Neuron (in vitro differentiated cells): ENCODE measurements at regions not wholly inside any gene's neighbourhood (a gene's known extent, or its start where the extent isn't known, plus 50 kb on each side); places are given as distances from the start of the nearest gene placed in this dataset.

ENCODE experiments used
- H2AFZ ChIP-seq: one replicate; pipeline ENCODE4 v1.6.1; 2013; ENCODE audit warnings: low read depth, mild to moderate bottlenecking, inconsistent platforms, low read length, moderate library complexity
- H3K27me3 ChIP-seq: one replicate; pipeline ENCODE4 v1.6.1; 2013; ENCODE audit warnings: low read length; ENCODE audit not compliant: insufficient read depth
- H3K36me3 ChIP-seq: one replicate; pipeline ENCODE4 v1.6.1; 2013; ENCODE audit warnings: low read length; ENCODE audit not compliant: insufficient read depth
- H3K4me1 ChIP-seq: one replicate; pipeline ENCODE4 v1.6.1; 2013; ENCODE audit warnings: low read length; ENCODE audit not compliant: insufficient read depth
- H3K4me3 ChIP-seq: 2 replicates; pipeline ENCODE4 v1.5.1; 2013; ENCODE audit warnings: mild to moderate bottlenecking, low read length, moderate library complexity
- H3K9me3 ChIP-seq: one replicate; pipeline ENCODE4 v1.6.1; 2013; ENCODE audit warnings: low read length

DNA sequence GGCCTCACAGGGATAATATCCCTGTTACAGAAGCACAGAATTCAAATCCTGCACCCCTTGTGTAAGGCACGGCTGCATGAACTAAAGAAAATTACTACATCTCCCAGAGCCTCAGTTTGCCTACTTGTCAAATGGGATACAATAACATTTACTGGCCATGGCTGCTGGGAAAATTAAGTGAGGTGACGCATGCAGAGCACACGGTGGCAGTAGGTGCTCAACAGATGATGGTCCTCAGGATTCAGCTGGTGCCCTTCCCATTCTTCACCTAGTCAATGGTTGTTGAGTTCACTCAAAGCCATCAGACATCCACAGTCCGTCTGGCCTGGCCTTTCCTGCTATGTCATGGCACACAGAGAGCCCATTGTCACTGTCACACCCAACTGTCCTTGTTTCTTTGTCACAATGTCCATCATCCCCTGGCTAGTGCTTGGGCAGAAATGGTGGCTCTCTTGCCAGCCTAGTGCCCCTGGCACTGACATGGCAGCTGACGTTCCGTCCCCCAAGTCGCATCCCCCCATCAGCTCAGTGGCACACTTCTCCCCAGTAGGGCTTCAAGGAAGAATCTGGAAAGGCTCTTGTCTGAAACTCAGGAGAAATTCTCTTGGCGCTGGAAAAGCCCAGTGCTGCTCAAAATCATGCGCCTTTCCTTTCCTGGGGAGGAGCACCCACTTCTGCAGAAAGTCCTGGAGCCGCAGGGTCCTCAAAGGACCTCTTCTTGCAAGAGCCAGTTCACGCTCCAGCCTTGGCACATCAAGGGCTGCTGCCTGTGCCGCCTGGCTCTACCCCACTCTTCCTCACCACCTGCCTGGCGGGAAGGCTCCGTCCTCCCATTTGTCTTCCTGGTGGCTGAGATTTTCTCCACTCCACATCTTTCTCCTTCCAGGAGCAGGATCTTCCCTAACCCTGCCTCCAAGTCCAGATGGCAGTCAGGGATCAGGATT is 55.9 kb upstream of the SLC66A3 start:
- Histone ChIP-seq H3K9me3 (no peaks in the 10 kb centered on the region), H3K4me3 (no peak overlapping the region), H2AFZ (no peak overlapping the region), H3K27me3 (peaks cover 7% of the 10 kb centered on the region), H3K4me1 (no peaks in the 10 kb centered on the region), H3K36me3 (no peaks in the 10 kb centered on the region)

GRCh38 chr2:11100130-11100529 is 55.1 kb upstream of the SLC66A3 start:
- Histone ChIP-seq H3K4me3 (no peak overlapping the region), H2AFZ (no peak overlapping the region), H3K27me3 (peaks cover 5% of the 10 kb centered on the region), H3K9me3 (no peaks in the 10 kb centered on the region), H3K4me1 (no peaks in the 10 kb centered on the region), H3K36me3 (no peaks in the 10 kb centered on the region)

DNA sequence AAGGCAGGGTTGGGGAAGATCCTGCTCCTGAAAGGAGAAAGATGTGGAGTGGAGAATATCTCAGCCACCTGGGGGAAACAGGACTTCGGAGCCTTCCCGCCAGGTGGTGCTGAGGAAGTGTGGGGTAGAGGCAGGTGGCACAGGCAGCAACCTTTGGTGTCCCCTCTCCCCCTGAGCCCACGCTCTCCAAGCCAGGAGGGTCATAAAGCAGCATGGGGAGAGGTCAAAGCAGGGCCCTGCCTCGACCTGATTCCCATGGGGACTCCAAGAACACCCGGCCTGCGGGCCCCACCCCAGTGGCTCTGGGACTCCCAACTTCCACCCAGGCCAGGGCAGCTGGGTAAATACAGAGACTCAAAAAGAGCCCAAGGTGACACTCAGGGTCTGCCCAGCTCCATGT is 54.3 kb upstream of the SLC66A3 start:
- peaks cover 4% of the 10 kb centered on the region for H3K27me3 ChIP-seq
- H2AFZ ChIP-seq = no peak overlapping the region
- no peaks in the 10 kb centered on the region for H3K9me3 ChIP-seq

DNA sequence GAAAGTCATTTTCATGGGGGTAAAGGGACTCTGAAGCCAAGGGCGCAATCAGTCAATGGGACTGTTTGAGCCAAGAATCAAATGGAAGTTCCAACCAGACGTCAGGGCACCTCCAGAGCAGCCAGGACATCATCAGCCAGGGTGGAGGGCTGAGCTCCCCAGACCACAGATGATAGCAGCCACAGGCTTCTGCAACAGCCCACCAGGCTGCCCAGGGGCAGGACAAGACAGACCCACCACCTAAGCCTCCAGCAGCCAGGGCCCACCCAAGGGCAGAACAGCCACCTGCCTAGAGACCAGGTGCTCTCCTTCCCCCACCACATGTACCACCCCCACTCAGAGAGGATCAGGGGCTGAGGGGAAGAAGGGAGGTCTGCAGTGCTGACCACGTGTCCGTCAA is 53.8 kb upstream of the SLC66A3 start:
- Histone ChIP-seq H3K9me3 (no peaks in the 10 kb centered on the region), H2AFZ (no peak overlapping the region), H3K27me3 (peaks cover 4% of the 10 kb centered on the region), H3K4me1 (no peaks in the 10 kb centered on the region), H3K4me3 (no peak overlapping the region), H3K36me3 (no peaks in the 10 kb centered on the region)

More for the DNA sequence above, 54.3 kb upstream of the SLC66A3 start:
- H3K4me1 ChIP-seq = no peaks in the 10 kb centered on the region
- no peaks in the 10 kb centered on the region for H3K36me3 ChIP-seq
- H3K4me3 ChIP-seq = no peak overlapping the region

DNA sequence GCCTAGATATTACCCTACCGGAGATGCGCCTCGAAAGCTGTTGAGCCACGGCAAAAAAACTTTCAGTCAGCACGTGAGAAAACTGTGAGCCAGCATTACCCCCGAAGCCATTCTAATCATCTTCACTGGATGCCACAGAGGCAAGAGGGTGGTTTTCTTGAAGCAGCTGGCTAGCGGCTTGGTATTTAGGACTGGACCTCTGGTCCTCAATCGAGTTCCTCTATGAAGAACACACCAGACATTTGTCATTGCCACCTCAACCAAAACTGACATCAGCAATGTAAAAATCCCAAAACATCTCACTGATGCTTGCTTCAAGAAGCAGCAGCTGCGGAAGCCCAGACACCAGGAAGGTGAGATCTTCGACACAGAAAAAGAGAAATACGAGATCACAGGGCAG is 52.8 kb upstream of the SLC66A3 start:
- H3K9me3 ChIP-seq = no peaks in the 10 kb centered on the region
- no peaks in the 10 kb centered on the region for H3K4me1 ChIP-seq
- H3K27me3 ChIP-seq = peaks cover 4% of the 10 kb centered on the region
- no peak overlapping the region for H2AFZ ChIP-seq
- no peak overlapping the region for H3K4me3 ChIP-seq
- H3K36me3 ChIP-seq = no peaks in the 10 kb centered on the region

GRCh38 chr2:11102956-11103860 is 52.1 kb upstream of the SLC66A3 start:
- Histone ChIP-seq H3K27me3 (peaks cover 4% of the 10 kb centered on the region), H2AFZ (no peak overlapping the region), H3K36me3 (no peaks in the 10 kb centered on the region), H3K4me3 (no peak overlapping the region), H3K9me3 (no peaks in the 10 kb centered on the region), H3K4me1 (no peaks in the 10 kb centered on the region)

GRCh38 chr2:11103984-11104793 is 51.1 kb upstream of the SLC66A3 start:
- Histone ChIP-seq H3K36me3 (no peaks in the 10 kb centered on the region), H3K4me1 (no peaks in the 10 kb centered on the region), H3K27me3 (peaks cover 4% of the 10 kb centered on the region), H2AFZ (no peak overlapping the region), H3K4me3 (no peak overlapping the region), H3K9me3 (no peaks in the 10 kb centered on the region)

DNA sequence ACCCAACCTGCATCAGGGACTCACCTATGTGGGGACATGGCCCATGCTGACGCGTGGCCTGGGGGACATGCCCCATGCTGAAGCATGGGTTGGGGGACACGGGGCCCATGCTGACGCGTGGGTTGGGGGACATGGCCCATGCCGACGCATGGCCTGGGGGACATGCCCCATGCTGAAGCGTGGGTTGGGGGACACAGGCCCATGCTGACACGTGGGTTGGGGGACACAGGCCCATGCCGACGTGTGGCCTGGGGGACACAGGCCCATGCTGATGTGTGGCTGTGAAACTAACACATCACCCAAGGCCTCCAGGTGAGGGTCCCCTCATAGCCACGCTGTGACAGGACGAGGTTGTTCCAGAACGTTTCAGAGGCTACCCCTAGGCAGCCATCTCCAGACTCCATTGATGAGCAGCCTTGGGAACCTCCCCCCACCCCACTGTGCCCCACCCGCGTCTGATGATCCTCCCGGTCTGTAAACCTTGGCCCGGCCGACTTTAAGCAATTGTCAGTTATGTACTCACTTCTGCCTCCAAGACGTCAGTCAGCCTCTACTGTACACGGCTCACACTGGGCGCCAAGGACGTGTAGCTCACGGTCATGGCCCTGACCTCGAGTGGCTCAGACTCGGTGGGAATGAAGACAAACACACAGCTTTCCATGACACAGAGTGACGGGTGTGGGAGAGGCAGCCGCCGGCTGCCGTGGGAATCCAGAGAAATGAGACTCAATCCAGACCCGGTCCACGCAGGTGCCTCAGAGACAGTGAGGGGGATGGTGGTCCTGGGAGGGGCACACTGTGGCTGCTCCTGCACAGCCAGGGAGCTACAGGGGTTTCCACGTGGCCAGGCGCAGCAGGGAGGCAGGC is 50.2 kb upstream of the SLC66A3 start:
- Histone ChIP-seq H2AFZ (no peak overlapping the region), H3K36me3 (no peaks in the 10 kb centered on the region)

More for the DNA sequence above, 50.2 kb upstream of the SLC66A3 start:
- Histone ChIP-seq H3K27me3 (peaks cover 4% of the 10 kb centered on the region), H3K4me1 (no peaks in the 10 kb centered on the region), H3K4me3 (no peak overlapping the region), H3K9me3 (no peaks in the 10 kb centered on the region)
